ENCODE measurements at regions not wholly inside any gene's neighbourhood (a gene's known extent, or its start where the extent isn't known, plus 50 kb on each side); places are given as distances from the start of the nearest gene placed in this dataset.

DNA sequence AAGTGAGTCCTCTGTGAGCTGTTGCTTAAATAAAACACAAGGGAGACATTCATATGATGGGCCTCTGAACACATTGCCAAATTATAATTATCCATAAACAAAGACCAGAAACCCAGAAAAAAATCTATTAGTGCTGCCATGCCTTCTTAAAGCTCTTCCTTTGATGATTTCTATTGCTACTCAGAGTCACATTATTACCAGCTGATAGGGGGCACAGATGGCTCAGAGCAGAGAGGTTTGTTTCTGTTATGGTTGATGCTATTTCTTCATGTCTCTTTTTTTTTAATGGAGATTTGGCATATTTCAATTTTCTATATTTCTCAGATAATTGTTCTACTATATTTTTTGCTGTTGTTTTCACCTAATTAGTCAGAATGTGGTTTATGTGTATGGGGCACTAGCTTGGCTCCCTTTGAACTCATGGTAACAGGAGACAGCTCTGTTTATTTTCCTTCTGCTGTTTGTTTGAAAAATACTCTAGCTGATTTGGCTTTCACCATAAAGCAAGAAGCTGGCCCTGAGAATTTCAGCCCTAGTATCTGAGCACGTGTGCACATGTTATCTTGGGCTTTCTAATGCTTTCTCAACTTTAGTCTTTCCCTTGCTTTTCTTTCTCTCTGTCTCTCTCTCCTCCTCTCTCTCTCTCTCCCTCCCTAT, 568.8 kb downstream of the PPARGC1A start:
- Mint-ChIP-seq H3K9me3 (no peaks in the 10 kb centered on the region), H3K4me3 (no peak overlapping the region), H3K4me1 (peaks cover 9% of the 10 kb centered on the region), H3K27ac (no peak overlapping the region), H3K36me3 (no peaks in the 10 kb centered on the region), H3K27me3 (ENCODE audit: low read depth) (no peaks in the 10 kb centered on the region)
- TF ChIP-seq, protein P1, sequence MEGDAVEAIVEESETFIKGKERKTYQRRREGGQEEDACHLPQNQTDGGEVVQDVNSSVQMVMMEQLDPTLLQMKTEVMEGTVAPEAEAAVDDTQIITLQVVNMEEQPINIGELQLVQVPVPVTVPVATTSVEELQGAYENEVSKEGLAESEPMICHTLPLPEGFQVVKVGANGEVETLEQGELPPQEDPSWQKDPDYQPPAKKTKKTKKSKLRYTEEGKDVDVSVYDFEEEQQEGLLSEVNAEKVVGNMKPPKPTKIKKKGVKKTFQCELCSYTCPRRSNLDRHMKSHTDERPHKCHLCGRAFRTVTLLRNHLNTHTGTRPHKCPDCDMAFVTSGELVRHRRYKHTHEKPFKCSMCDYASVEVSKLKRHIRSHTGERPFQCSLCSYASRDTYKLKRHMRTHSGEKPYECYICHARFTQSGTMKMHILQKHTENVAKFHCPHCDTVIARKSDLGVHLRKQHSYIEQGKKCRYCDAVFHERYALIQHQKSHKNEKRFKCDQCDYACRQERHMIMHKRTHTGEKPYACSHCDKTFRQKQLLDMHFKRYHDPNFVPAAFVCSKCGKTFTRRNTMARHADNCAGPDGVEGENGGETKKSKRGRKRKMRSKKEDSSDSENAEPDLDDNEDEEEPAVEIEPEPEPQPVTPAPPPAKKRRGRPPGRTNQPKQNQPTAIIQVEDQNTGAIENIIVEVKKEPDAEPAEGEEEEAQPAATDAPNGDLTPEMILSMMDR (IDR thresholded peaks at IDR 0.05; ENCODE audit: unreplicated experiment): no peak
- no peak for DNase-seq (ENCODE audit: low spot score in 2 of 2, unreplicated experiment in 2 of 2)

DNA sequence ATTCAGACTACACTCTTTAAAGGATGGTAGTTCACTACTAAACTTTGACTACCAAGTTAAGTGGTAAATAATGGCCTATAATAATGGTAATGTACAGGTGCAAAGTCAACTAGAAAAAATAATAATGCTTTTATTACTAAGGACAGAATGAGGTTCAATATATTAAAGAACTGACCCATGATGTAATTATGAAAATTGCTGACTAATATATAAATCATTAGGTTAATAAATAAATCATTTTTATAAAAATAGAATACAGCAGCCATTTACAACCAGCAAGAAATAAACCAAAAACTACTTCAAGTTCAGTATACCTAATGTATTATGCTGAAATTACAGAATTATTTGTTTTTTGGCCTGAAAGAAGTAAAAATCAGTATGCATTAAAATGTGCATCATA, 577.2 kb downstream of the PPARGC1A start:
- H3K36me3 Mint-ChIP-seq: no peaks in the 10 kb centered on the region
- TF ChIP-seq, protein P1 (IDR thresholded peaks at IDR 0.05; ENCODE audit: unreplicated experiment): no peak
- no peaks in the 10 kb centered on the region for H3K4me1 Mint-ChIP-seq
- no peak overlapping the region for H3K27ac Mint-ChIP-seq
- H3K4me3 Mint-ChIP-seq: no peak overlapping the region
- H3K27me3 Mint-ChIP-seq (ENCODE audit: low read depth): no peaks in the 10 kb centered on the region
- H3K9me3 Mint-ChIP-seq: no peaks in the 10 kb centered on the region
- DNase-seq (ENCODE audit: low spot score in 2 of 2, unreplicated experiment in 2 of 2): no peak

DNA sequence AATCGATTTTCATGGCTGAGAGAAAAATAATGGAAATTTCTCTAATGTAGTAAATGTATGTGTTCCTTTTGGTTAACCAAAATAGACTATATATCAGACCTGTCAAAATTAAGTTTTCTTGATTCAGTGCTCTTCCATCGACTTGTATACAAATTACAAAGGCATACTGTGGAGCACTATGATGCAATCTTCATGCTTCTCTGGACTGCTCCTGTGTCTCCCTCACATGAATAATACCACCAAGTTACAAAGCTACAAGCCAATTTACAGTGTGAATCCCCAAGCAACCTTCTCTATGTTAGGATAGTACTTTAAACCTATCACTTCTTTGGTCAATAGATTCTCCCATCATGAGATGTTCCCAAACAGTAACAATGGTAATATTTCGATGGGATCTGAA, 577.9 kb downstream of the PPARGC1A start:
- Mint-ChIP-seq H3K4me3 (no peak overlapping the region), H3K27ac (no peak overlapping the region), H3K36me3 (no peaks in the 10 kb centered on the region), H3K4me1 (no peaks in the 10 kb centered on the region), H3K9me3 (no peaks in the 10 kb centered on the region), H3K27me3 (ENCODE audit: low read depth) (no peaks in the 10 kb centered on the region)
- DNase-seq (ENCODE audit: low spot score in 2 of 2, unreplicated experiment in 2 of 2): no peak
- TF ChIP-seq, protein P1 (IDR thresholded peaks at IDR 0.05; ENCODE audit: unreplicated experiment): no peak

DNA sequence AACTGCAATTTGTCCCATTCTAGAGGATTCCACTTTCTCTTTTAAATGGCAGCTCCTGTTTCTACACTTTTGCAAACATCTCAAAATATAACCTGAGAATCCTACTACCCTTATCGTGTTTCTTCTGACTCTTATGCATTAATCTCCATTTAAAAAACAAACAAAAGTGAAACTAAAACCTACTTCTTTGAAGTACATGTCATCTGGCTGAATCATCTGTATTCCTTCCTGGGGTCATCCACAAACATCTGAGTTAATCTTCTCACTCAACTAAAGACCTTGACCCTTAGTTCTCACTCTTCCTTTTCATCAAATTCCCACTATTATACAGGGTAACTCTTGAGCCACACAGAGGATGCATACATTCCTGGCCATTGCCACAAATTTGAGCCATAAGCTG, 584.8 kb downstream of the PPARGC1A start:
- Mint-ChIP-seq H3K27me3 (ENCODE audit: low read depth) (no peaks in the 10 kb centered on the region), H3K4me1 (no peaks in the 10 kb centered on the region), H3K36me3 (no peaks in the 10 kb centered on the region), H3K9me3 (no peaks in the 10 kb centered on the region), H3K27ac (no peak overlapping the region), H3K4me3 (no peak overlapping the region)
- TF ChIP-seq, protein P1 (IDR thresholded peaks at IDR 0.05; ENCODE audit: unreplicated experiment): no peak
- DNase-seq (ENCODE audit: low spot score in 2 of 2, unreplicated experiment in 2 of 2): no peak

DNA sequence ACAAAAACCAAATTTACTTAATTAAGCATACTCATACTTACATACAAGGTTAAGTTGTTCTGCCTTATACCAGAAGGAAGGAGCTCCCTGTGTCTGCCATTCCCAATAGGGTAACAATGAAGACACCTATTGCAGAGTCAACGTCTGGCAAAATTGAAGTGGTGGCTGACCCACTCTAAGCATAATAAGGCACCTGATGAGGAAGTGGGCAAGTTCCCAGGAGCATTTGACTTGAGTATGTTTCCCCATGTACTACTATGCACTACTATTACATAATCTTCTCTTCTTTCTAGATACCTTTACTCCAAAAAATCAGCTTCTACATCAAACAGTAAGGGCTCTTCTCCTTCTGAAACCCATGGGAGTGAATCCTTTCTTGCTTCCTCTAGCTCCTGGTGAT, 591.5 kb downstream of the PPARGC1A start:
- Mint-ChIP-seq H3K4me1 (no peaks in the 10 kb centered on the region), H3K27me3 (ENCODE audit: low read depth) (no peaks in the 10 kb centered on the region), H3K27ac (no peak overlapping the region), H3K4me3 (no peak overlapping the region), H3K36me3 (no peaks in the 10 kb centered on the region), H3K9me3 (no peaks in the 10 kb centered on the region)
- TF ChIP-seq, protein P1 (IDR thresholded peaks at IDR 0.05; ENCODE audit: unreplicated experiment): no peak
- DNase-seq (ENCODE audit: low spot score in 2 of 2, unreplicated experiment in 2 of 2): no peak

DNA sequence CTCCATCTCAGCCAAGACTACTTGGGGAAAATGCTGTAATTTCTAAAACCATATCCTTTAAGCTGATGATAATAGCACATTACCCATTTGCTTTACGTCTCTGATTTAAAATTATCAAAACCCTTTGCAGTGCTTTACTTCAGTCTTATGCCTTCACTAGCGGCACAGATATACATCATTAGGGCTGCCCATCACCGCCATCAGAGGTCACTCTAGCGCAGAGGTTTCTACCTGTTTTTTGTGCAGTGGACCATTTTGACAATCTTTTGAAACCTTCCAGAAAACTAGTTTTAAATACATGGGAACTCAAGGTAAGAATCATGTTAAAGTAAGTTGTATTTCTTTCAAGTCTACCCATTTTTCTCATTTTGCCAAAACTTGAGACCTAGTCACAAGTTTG, 592.5 kb downstream of the PPARGC1A start:
- no peaks in the 10 kb centered on the region for H3K4me1 Mint-ChIP-seq
- no peaks in the 10 kb centered on the region for H3K27me3 Mint-ChIP-seq (ENCODE audit: low read depth)
- H3K4me3 Mint-ChIP-seq: no peak overlapping the region
- DNase-seq (ENCODE audit: low spot score in 2 of 2, unreplicated experiment in 2 of 2): no peak
- TF ChIP-seq, protein P1 (IDR thresholded peaks at IDR 0.05; ENCODE audit: unreplicated experiment): no peak
- no peak overlapping the region for H3K27ac Mint-ChIP-seq
- no peaks in the 10 kb centered on the region for H3K9me3 Mint-ChIP-seq
- no peaks in the 10 kb centered on the region for H3K36me3 Mint-ChIP-seq

All from mesothelial cell of epicardium (in vitro differentiated cells).